H1 (cell line): ENCODE measurements at regions not wholly inside any gene's neighbourhood (a gene's known extent, or its start where the extent isn't known, plus 50 kb on each side); places are given as distances from the start of the nearest gene placed in this dataset.

ENCODE experiments used
- CEBPB ChIP-seq: IDR thresholded peaks from 2 replicates; pipeline ENCODE4 v1.6.1; 2012; ENCODE audit warnings: low read depth, low read length
- TEAD4 ChIP-seq: IDR thresholded peaks from 2 replicates; pipeline ENCODE4 v1.6.1; 2012; ENCODE audit warnings: low read depth, low read length, inconsistent platforms, mixed read lengths

DNA sequence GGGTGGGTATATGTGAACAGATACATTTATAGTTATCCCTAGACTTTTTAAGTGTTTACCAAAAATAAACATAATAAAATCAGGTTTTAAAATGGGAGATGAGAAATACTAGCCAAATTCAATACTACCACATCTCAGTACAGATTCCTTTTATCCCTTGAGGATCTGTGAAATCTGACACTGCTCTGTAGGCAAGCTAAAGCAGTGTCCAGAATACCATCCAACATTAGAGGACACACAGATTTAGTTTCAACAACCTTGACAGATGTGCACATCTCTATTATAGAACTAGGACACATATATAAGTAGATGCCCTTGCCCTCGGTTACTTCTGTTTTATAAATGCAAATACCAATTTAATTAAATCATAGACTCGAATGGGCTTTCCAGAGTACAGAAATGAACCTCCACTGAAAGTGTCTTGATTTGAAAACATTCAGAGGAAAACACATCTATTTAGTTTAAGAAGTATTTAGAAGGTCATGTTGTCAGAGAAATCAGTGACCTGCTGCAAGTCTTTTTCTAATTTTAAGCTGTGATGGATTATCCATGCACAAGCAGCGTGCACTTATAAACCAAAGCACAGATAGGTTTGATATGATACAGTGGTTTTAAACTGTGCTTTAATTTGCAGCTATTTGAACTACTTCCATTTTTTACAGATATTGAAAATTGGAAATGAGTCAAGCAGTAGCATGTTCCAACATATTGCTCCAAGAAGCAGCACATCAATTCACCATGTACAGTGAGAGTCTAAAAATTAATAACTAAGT is 156.3 kb upstream of the EPHA7 start (continued):
- no peak for TF ChIP-seq TEAD4
- TF ChIP-seq CEBPB = no peak
- TF ChIP-seq, all 59 proteins: peak for 0
